NCI-H146 treated with DMSO at 0.1 percent for 48 hours (cell line): ENCODE measurements at regions not wholly inside any gene's neighbourhood (a gene's known extent, or its start where the extent isn't known, plus 50 kb on each side); places are given as distances from the start of the nearest gene placed in this dataset.
"Not testable (repeated sequence)": the region's sequence is repeated elsewhere in the genome, so short reads cannot be mapped to it uniquely, and the experiment has no call there.

ENCODE experiments used
- DNase-seq: peaks from one replicate; lab custom pipeline; 2025; ENCODE audit not compliant: unreplicated experiment; lab: John Stamatoyannopoulos, UW

DNA sequence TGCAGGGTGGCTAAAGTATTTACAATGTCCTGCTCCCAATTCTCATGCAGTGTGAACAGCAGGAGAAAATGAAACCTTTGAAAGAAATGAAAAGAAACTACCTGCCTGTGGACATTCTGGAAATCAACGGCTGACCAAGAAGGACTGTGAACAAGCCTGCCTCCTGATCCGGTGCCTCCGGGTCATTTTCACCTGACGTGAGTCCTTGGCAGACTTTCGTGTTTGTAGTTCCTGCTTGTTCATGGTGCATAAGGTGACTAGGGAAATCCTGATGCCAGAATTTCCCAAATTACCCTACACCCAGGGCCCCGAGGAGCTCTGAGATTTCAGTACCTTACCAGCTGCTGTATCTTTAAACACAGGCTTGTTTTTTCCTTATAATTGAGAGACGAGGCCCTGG is 317.5 kb downstream of the TLE1 start:
- no peak for DNase-seq

DNA sequence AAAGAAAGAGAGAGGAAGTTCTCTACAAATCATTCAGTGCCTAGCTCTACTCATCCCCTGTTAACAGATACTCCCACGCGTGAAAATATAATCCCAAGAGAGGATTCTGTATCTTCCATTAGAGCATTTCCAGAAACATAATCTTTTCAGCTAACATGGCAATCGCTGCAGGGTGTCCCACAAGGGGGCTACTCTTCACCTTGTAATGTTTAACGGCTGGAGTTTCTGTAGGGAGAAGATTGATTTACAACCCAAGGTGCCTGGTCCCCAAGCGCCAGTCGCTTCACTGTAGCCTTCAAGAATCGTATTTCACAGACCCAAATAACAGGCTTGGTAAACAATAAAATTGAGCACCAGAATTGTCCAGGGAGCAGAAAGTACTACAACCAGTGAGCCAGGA is 318.7 kb downstream of the TLE1 start:
- no peak for DNase-seq

GRCh38 chr9:81370096-81370495 is 319.3 kb downstream of the TLE1 start:
- DNase-seq, result no peak

- DNase-seq, result no peak
Observed at GRCh38 chr9:81369121-81369520, 320.2 kb downstream of the TLE1 start.

- DNase-seq, result no peak
Observed at GRCh38 chr9:81363916-81364480, 325.3 kb downstream of the TLE1 start.

DNA sequence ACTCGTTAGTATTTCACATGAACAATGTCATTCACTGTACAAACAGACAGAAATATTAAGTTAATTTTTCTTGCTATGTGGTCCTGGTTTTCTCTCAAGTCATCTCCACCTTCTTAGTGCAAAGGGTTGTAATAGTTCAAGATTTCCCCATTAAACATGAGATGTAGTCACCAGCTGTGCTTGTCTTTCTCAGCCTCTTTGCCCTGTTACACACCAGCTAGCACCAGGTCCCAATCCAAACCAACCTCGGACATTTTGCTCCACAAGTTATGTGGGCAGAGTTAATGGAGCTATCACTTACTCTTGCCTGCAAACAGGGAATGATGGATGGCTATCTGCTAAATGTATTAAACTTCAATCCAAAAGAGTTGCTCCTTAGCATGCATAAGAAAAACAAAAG is 328.1 kb downstream of the TLE1 start:
- DNase-seq, result no peak

- no peak for DNase-seq
Observed at GRCh38 chr9:81351166-81351565, 338.2 kb downstream of the TLE1 start.

- DNase-seq, result no peak
Observed at GRCh38 chr9:81344366-81344765, 345.0 kb downstream of the TLE1 start.

GRCh38 chr9:81335879-81336421 is 353.4 kb downstream of the TLE1 start:
- DNase-seq, result no peak

DNA sequence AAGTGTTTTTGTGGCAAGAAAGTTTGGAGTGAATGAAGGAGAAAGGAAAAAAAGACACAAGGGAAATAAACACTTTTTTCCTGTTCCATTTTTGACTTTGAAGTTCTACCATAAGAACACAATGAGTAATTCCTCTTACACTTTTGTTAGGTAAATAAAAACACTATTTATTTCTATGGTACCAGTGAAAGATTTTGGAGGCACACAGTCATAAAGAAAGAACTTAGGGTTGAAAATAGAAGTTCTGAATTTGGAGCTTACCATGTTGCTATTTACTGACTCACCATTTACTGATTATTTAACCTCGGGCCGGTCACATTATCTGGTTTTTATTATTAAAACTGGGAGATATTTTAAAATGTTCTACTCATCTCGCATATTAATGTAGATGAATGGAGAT is 367.8 kb downstream of the TLE1 start:
- no peak for DNase-seq

GRCh38 chr9:81320909-81321482 is 368.4 kb downstream of the TLE1 start:
- no peak for DNase-seq

DNA sequence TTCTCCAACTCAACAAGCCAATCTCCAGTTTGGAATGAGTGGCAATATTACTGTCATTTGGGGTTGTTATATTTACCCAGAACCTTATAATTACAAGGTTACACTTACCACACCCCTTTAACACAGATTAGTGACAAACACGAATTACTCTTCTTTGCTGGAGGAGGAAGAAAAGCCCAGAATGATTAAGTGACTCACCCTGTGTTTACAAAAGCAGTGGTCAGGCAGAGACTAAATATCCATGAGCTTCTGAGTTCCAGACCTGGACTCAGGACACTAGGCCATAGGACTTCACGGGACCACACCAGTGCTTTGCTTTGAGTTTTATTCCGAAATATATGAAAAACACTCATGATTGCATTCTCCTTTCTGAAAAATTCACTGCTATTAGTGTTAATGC is 370.8 kb downstream of the TLE1 start:
- no peak for DNase-seq

DNA sequence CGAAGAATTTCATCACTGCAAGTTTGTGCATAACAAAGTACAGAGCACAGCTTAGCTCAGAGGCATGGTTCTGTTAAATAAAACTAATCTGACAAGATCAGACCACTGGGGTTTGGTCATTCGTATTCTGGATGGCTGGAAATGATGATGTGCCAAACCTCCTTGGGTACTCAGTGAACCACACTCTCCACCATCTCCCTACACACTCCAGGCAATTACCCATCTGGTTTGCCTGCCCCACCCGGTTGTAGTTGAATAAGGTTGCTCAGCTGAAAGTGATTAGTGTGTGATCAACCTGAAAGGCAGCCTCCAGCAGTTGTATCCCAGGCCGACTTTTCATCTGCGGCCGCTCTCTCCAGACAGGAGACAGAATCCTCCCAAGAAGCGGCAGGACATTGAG is 371.4 kb downstream of the TLE1 start:
- DNase-seq, result no peak

DNA sequence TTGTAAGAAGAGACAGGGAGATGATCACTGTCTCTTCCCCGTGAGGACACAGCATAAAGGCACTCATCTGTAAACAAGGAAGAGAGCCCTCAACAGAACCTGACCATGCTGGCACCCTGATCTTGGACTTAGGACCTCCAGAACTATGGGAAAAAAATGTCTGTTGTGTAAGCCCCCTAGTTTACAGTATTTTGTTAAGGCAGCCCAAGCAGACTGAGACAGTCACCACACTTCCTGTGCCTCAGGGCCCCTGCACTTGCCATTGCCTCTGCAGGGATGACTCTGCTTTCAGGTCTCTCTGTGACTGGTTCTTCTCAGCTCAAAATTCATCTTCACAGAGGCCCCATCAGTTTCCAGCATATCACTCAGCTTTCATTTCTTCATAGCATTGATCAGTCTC is 372.1 kb downstream of the TLE1 start:
- no peak for DNase-seq

DNA sequence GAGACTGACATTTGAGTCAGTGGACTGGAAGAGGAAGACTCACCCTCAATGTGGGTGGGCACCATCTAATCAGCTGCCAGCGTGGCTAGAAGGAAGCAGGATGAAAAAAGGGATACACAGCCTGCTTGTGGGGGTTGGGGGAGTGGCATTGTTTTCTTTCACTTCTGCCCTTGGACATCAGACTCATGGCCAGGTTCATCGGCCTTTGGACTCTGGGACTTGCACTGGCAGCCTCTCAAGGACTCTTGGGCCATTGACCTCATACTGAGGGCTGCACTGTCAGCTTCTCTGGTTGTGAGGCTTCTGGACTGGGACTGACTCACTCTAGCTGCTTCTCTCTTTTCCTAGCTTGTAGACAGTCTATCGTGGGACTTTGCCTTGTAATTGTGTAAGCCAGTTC is 374.9 kb downstream of the TLE1 start:
- no peak for DNase-seq

- DNase-seq, result no peak
Observed at GRCh38 chr9:81313877-81314276, 375.5 kb downstream of the TLE1 start.

DNA sequence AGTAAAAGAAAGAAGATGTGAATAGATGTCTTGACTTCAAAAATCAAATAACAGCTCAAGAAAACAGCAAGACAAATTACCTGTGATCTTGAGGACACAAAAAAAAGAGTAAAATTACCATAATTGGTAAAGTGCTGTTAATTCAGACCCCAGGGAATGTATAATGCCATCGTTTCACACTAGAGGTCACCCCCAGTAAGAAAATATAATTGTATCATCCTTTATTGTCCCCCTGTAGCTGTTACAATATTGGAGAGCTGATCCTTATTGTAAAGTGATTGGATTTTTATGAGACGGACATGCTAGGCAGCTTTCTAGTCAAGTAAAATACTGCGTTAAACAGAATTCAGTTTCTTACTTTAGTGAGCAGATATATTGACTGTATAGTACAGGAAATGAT is 377.0 kb downstream of the TLE1 start:
- no peak for DNase-seq

- DNase-seq, result no peak
Observed at GRCh38 chr9:81308404-81308803, 380.9 kb downstream of the TLE1 start.

- DNase-seq, result not testable (repeated sequence)
Observed at GRCh38 chr9:81307791-81308190, 381.6 kb downstream of the TLE1 start.

DNA sequence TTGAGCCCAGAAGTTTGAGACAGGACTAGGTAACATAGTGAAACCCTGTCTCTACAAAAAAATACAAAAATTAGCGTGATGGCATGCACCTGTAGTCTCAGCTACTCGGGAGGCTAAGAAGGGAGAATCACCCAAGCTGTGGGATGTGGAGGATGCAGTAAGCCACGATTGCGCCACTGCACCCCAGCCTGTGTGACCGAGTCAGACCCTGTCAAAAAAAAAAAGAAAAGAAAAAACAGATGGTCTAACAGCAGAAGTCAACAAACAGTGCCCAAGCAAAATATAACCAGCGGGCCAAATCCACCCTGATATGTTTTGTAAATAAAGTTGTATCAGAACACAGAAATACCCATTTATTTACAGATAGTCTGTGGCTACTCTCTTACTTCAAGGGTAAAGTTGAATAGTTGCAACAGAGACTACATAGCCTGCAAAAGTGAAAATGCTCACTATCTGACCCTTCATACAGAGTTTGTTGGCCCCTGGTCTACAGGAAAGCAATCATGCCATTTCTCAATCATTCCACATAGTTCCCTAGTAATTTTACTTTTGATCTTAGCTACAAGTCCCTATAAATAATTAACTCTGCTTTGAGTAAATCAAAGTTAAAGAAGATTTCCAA is 383.7 kb downstream of the TLE1 start:
- no peak for DNase-seq

- no peak for DNase-seq
Observed at GRCh38 chr9:81303658-81304057, 385.7 kb downstream of the TLE1 start.

DNA sequence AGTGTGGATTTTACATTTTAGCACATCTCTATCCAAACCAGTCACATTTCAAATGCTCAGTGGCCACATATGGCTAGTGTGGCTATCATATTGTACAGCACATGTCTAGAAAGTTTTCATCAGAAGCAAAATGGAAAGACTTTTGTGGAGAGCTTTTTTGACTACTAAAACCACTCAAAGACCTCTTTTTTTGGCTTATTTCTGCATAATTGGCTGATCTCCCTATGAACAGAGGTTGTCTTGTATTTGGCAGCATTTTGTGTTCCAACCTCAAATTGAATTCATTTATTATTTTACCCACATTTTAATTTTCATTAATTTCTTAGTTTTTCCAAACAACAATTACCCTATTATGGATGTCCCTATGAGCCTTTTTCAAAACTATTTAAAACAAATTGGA is 395.7 kb downstream of the TLE1 start:
- DNase-seq, result no peak
